ENCODE measurements at regions not wholly inside any gene's neighbourhood (a gene's known extent, or its start where the extent isn't known, plus 50 kb on each side); places are given as distances from the start of the nearest gene placed in this dataset.

GRCh38 chr2:150545916-150546315 lies 58.4 kb upstream of the RND3 start:
- no peaks in the 10 kb centered on the region for H3K36me3 ChIP-seq (replicated peaks; ENCODE audit: insufficient read depth, low read length)
- H3K27ac ChIP-seq (ENCODE audit: low read length), result no peak overlapping the region
- H3K79me2 ChIP-seq (ENCODE audit: low read length), result no peaks in the 10 kb centered on the region
- no peak overlapping the region for H3K4me3 ChIP-seq (ENCODE audit: low read length)
- H3F3A ChIP-seq (ENCODE audit: insufficient read depth, low read length), result no peaks in the 10 kb centered on the region
- no peak overlapping the region for H2AFZ ChIP-seq (ENCODE audit: low read length)
- no peak overlapping the region for H3K4me2 ChIP-seq (ENCODE audit: low read depth, low read length)
- TF ChIP-seq EZH2phosphoT487 (IDR thresholded peaks at IDR 0.05; ENCODE audit: low read length) (no peak), EZH2 (optimal IDR thresholded peaks at IDR 0.05; ENCODE audit: low read depth, low read length) (no peak), CTCF (IDR thresholded peaks at IDR 0.05; ENCODE audit: low read length) (no peak)
- no peaks in the 10 kb centered on the region for H3K27me3 ChIP-seq (replicated peaks; ENCODE audit: insufficient read depth, low read length)
- no peaks in the 10 kb centered on the region for H4K20me1 ChIP-seq (ENCODE audit: insufficient read depth, low read length)
- no peak for DNase-seq
- H3K9me2 ChIP-seq (replicated peaks; ENCODE audit: insufficient read depth, low read length), result no peaks in the 10 kb centered on the region
- H3K9me3 ChIP-seq (replicated peaks; ENCODE audit: insufficient read depth, low read length), result no peaks in the 10 kb centered on the region
- no peaks in the 10 kb centered on the region for H3K4me1 ChIP-seq (ENCODE audit: low read length)
- no peak overlapping the region for H3K9ac ChIP-seq (ENCODE audit: low read length)

- no peak overlapping the region for H3K9ac ChIP-seq (ENCODE audit: low read length)
- H3K79me2 ChIP-seq (ENCODE audit: low read length), result no peaks in the 10 kb centered on the region
- H3K36me3 ChIP-seq (replicated peaks; ENCODE audit: insufficient read depth, low read length), result no peaks in the 10 kb centered on the region
- no peak overlapping the region for H3K27ac ChIP-seq (ENCODE audit: low read length)
- TF ChIP-seq EZH2phosphoT487 (IDR thresholded peaks at IDR 0.05; ENCODE audit: low read length), result no peak
- TF ChIP-seq CTCF (IDR thresholded peaks at IDR 0.05; ENCODE audit: low read length), result no peak
- TF ChIP-seq EZH2 (optimal IDR thresholded peaks at IDR 0.05; ENCODE audit: low read depth, low read length), result no peak
- H3K9me2 ChIP-seq (replicated peaks; ENCODE audit: insufficient read depth, low read length), result no peaks in the 10 kb centered on the region
- H3K4me3 ChIP-seq (ENCODE audit: low read length), result no peak overlapping the region
- no peaks in the 10 kb centered on the region for H4K20me1 ChIP-seq (ENCODE audit: insufficient read depth, low read length)
- no peaks in the 10 kb centered on the region for H3K4me1 ChIP-seq (ENCODE audit: low read length)
- H3K4me2 ChIP-seq (ENCODE audit: low read depth, low read length), result no peak overlapping the region
- H3F3A ChIP-seq (ENCODE audit: insufficient read depth, low read length), result no peaks in the 10 kb centered on the region
- H2AFZ ChIP-seq (ENCODE audit: low read length), result no peak overlapping the region
- no peak for DNase-seq
- no peaks in the 10 kb centered on the region for H3K9me3 ChIP-seq (replicated peaks; ENCODE audit: insufficient read depth, low read length)
- no peaks in the 10 kb centered on the region for H3K27me3 ChIP-seq (replicated peaks; ENCODE audit: insufficient read depth, low read length)
Measured at GRCh38 chr2:150544731-150545130, 57.3 kb upstream of the RND3 start.

GRCh38 chr2:150542692-150543091 lies 55.2 kb upstream of the RND3 start:
- H3K27ac ChIP-seq (ENCODE audit: low read length), result no peak overlapping the region
- H3K4me1 ChIP-seq (ENCODE audit: low read length), result no peaks in the 10 kb centered on the region
- no peak overlapping the region for H3K4me2 ChIP-seq (ENCODE audit: low read depth, low read length)
- H3K9me2 ChIP-seq (replicated peaks; ENCODE audit: insufficient read depth, low read length), result no peaks in the 10 kb centered on the region
- H3K27me3 ChIP-seq (replicated peaks; ENCODE audit: insufficient read depth, low read length), result no peaks in the 10 kb centered on the region
- TF ChIP-seq CTCF (IDR thresholded peaks at IDR 0.05; ENCODE audit: low read length) (no peak), EZH2phosphoT487 (IDR thresholded peaks at IDR 0.05; ENCODE audit: low read length) (no peak), EZH2 (optimal IDR thresholded peaks at IDR 0.05; ENCODE audit: low read depth, low read length) (no peak)
- H3K9ac ChIP-seq (ENCODE audit: low read length), result no peak overlapping the region
- no peaks in the 10 kb centered on the region for H3F3A ChIP-seq (ENCODE audit: insufficient read depth, low read length)
- no peak overlapping the region for H2AFZ ChIP-seq (ENCODE audit: low read length)
- H3K4me3 ChIP-seq (ENCODE audit: low read length), result no peak overlapping the region
- H3K36me3 ChIP-seq (replicated peaks; ENCODE audit: insufficient read depth, low read length), result no peaks in the 10 kb centered on the region
- no peak for DNase-seq
- H3K79me2 ChIP-seq (ENCODE audit: low read length), result no peaks in the 10 kb centered on the region
- no peaks in the 10 kb centered on the region for H3K9me3 ChIP-seq (replicated peaks; ENCODE audit: insufficient read depth, low read length)
- no peaks in the 10 kb centered on the region for H4K20me1 ChIP-seq (ENCODE audit: insufficient read depth, low read length)
